Retinal pigment epithelial cell (primary cell): ENCODE measurements at regions not wholly inside any gene's neighbourhood (a gene's known extent, or its start where the extent isn't known, plus 50 kb on each side); places are given as distances from the start of the nearest gene placed in this dataset.
A peak's percentile ranks its signal among the peaks of the same experiment; 100 is the strongest.

ENCODE experiments used
- DNase-seq: peaks from one replicate; pipeline ENCODE4 v3.0.0-alpha.2; 2010; ENCODE audit warnings: low read depth
- H3K4me3 ChIP-seq: 2 replicates; pipeline ENCODE4 v1.5.1; 2011; ENCODE audit warnings: mild to moderate bottlenecking, low read length, control low read depth, moderate library complexity
- TF ChIP-seq, protein P1 (sequence below): conservative IDR thresholded peaks from 2 replicates; pipeline ENCODE4 v1.5.1; 2011; ENCODE audit warnings: low read depth, low read length, control low read depth, inconsistent platforms

DNA sequence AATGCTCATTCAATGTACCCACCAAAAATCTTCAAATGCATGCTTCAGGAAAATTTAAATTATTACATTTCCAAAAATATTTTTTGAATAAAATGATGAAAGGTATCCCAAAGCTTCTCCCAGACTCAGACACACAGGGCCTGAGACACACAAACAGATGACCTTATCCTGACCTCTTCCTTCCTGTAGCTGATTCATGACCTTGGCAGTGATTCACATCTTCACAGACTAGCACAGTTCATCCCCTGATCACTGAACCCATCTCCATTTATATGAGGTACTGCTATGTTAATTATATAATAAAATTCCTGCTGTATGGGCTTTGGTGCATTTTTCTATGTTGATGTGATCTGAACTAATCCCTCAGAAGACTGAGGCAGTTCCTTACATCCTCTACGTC is 265.0 kb upstream of the GLI3 start:
- TF ChIP-seq, protein P1, sequence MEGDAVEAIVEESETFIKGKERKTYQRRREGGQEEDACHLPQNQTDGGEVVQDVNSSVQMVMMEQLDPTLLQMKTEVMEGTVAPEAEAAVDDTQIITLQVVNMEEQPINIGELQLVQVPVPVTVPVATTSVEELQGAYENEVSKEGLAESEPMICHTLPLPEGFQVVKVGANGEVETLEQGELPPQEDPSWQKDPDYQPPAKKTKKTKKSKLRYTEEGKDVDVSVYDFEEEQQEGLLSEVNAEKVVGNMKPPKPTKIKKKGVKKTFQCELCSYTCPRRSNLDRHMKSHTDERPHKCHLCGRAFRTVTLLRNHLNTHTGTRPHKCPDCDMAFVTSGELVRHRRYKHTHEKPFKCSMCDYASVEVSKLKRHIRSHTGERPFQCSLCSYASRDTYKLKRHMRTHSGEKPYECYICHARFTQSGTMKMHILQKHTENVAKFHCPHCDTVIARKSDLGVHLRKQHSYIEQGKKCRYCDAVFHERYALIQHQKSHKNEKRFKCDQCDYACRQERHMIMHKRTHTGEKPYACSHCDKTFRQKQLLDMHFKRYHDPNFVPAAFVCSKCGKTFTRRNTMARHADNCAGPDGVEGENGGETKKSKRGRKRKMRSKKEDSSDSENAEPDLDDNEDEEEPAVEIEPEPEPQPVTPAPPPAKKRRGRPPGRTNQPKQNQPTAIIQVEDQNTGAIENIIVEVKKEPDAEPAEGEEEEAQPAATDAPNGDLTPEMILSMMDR, result no peak
- no peak for DNase-seq
- H3K4me3 ChIP-seq, result no peak overlapping the region

DNA sequence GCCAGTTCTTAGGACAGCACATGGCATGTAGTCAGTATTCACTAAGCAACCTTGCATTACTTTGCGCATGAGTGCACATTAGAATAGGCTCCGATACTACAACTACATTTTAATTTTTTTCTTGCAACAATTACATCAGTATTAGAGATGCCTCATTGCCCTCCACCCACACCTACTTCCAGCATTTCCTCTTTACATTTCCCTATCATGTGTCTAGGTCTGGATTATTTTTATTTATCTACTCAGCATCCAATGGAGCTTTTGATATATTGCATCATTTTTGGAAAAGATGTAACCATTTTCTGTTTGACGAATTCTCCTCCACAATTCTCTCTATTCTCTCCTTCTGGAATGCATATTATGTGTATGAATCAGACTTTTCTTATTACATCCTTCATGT is 258.2 kb upstream of the GLI3 start:
- TF ChIP-seq, protein P1, result no peak
- no peak for DNase-seq
- no peak overlapping the region for H3K4me3 ChIP-seq

- H3K4me3 ChIP-seq, result no peak overlapping the region
- no peak for DNase-seq
- TF ChIP-seq, protein P1, result no peak
Measured at GRCh38 chr7:42494736-42495135, 257.7 kb upstream of the GLI3 start.

- no peak for DNase-seq
- H3K4me3 ChIP-seq, result no peak overlapping the region
- TF ChIP-seq, protein P1, result no peak
Measured at GRCh38 chr7:42494199-42494710, 257.2 kb upstream of the GLI3 start.

GRCh38 chr7:42493436-42494198 is 256.6 kb upstream of the GLI3 start:
- peak; percentile 34 for DNase-seq
- peak overlapping the region; percentile 47 for H3K4me3 ChIP-seq
- TF ChIP-seq, protein P1, result peak; percentile 4

DNA sequence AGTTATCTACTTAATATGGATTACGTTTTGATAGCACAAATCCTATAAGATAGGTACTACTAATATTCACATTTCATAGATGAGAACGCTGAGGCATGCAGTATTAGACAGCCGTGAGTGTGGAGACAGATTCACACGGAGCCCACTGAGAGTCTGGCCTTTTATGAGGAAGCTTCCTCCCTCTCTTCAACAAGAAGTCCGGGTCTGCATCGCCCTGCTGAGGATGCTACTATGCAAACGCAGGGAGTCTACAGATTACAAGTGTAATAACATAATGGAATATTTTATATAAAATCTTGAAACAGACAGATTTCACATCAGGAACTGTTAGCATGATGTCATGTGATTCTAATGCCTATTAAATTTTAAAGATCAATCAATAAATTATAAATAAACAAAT is 255.9 kb upstream of the GLI3 start:
- peak overlapping the region; percentile 47 for H3K4me3 ChIP-seq
- TF ChIP-seq, protein P1, result no peak
- no peak for DNase-seq

DNA sequence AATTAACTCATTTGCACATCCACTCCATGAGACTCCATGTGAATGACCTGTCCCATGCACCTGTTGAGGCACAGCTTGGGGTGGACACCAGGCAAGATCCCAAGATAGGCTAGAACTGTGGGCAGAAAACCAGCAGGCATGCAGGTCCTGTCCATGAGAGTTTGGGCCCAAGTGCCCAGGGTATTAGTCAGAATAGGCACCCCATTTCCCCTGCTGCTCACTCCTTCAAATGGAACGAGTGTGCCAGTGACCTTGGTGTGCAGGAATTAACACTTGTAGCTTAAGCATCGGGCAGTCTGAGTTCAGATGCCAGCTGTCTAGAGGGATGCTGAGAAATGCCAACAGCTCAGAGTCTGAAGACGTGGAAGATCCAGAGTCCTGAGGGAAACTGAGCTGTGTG is 254.1 kb upstream of the GLI3 start:
- TF ChIP-seq, protein P1, result no peak
- DNase-seq, result no peak
- H3K4me3 ChIP-seq, result no peak overlapping the region
